Embryonic facial prominence (tissue), 1 donor: ENCODE measurements at regions not wholly inside any gene's neighbourhood (a gene's known extent, or its start where the extent isn't known, plus 50 kb on each side); places are given as distances from the start of the nearest gene placed in this dataset.
A peak's percentile ranks its signal among the peaks of the same experiment; 100 is the strongest.

Source experiments
- DNase-seq: peaks from one replicate; pipeline ENCODE4 v3.0.0-alpha.2; 2016; ENCODE audit errors: extremely low spot score

- no peak for DNase-seq
Measured at GRCh38 chr10:109203646-109204353, 719.5 kb downstream of the XPNPEP1 start.

GRCh38 chr10:109202111-109202510, 721.2 kb downstream of the XPNPEP1 start:
- no peak for DNase-seq

- DNase-seq, result no peak
Measured at GRCh38 chr10:109200646-109201045, 722.7 kb downstream of the XPNPEP1 start.

- DNase-seq, result no peak
Measured at GRCh38 chr10:109191823-109192222, 731.5 kb downstream of the XPNPEP1 start.

DNA sequence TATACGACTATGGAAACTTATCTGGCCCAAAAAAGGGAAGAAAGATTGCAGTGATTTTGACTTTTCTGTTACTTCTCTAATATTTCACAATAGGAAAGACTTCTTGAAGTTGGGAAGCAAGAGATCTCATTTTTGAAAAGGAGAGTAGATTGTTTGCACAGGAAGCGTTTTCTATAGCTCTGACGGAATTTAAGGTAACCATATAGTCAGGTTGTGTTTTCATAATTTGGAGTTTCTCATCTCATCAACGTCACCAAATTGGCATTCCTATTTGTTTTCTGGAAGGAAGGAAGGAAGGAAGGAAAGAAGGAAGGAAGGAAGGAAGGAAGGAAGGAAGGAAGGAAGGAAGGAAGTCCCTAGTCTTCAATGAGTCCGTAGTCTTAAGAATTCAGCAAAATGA, 732.0 kb downstream of the XPNPEP1 start:
- no peak for DNase-seq

DNA sequence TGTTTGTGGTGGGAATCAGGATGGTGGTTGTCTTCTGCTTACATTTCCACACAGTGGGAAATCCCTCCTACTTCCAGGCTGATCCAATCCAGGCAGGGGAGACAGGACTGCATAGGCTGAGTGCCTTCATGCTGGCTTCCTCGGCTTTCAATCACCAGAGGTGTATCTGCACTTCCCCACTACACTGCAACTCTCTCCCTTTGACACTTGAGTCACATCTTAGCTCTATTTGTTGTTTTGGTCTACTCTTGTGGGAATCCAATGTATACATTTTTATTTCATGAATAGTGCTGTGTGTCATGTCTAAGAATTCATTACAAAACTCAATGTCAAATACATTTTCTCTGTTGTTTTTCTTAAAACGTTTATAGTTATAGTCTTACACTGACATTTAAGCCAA, 735.6 kb downstream of the XPNPEP1 start:
- DNase-seq, result no peak

GRCh38 chr10:109183366-109183765, 739.9 kb downstream of the XPNPEP1 start:
- no peak for DNase-seq

- no peak for DNase-seq
Measured at GRCh38 chr10:109178591-109178990, 744.7 kb downstream of the XPNPEP1 start.

- no peak for DNase-seq
Measured at GRCh38 chr10:109174526-109174925, 748.8 kb downstream of the XPNPEP1 start.

- DNase-seq, result no peak
Measured at GRCh38 chr10:109173937-109174336, 749.4 kb downstream of the XPNPEP1 start.

GRCh38 chr10:109173121-109173520, 750.2 kb downstream of the XPNPEP1 start:
- peak; percentile 39 for DNase-seq

- no peak for DNase-seq
Measured at GRCh38 chr10:109166935-109167334, 756.4 kb downstream of the XPNPEP1 start.

- DNase-seq, result no peak
Measured at GRCh38 chr10:109159351-109159750, 764.0 kb downstream of the XPNPEP1 start.

GRCh38 chr10:109156396-109156795, 766.9 kb downstream of the XPNPEP1 start:
- DNase-seq, result no peak

DNA sequence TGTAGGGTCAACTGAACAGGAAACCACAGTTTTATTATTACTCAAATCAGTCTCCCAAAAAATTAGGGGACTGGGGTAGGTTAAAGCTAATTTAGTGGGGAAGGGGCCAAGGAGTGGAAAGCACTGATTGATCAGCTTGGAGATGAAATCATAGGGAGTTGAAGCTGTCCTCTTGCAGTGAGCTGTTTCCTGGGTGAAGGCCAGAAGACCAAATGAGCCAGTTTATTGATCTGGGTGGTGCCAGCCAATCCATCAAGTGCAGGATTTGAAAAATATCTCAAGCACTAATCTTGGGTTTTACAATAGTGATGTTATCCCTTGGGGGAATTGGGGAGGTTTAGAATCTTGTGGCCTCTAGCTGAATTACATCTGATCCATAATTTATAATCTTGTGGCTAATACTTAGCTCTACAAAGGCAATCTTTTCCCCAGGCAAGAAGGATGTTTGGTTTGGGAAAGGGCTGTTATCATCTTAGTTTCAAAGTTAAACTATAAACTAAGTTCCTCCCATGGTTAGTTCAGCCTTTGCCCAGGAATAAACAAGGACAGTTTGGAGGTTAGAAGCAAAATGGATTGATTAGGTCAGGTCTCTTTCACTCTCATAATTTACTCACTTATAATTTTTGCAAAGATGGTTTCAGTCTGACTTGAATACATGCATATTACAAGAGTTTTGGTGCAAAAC, 773.5 kb downstream of the XPNPEP1 start:
- no peak for DNase-seq

- DNase-seq, result no peak
Measured at GRCh38 chr10:109127363-109127762, 795.9 kb downstream of the XPNPEP1 start.

DNA sequence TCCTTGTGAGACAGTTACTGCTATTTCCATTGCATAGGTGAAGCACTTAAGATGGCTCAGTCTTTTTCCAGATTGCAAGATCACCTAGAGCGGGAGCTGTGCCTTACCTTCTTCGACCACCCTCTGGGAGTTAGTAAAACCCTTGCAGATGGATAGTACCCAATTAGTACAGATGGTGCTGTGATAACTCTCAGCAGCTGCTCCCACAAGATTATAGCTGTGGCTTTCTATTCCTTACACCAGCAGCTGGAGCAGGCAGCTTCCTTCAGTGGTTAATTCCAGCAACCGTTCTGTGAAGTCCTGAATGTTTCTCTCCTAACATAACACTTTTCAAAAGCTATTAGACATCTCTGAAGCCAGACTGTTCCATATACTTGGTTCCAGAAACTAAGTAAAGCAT, 796.8 kb downstream of the XPNPEP1 start:
- no peak for DNase-seq

DNA sequence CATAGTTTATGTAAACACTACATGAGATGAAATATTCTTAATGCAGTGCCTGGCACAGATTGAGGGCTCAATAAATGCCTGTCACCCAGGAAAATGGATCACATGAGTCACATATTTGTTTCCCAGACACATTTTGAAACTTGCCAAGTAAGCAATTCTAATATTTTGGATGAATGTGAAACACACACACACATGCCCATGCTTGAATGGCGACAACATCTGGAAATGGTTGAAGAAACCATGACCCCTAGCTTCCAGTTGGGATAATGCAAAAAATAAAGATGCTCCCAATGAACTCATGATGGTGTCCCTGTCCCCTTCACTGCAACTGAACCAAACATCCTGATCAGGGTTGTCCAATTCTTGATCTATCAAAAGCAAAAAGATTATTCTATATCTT, 797.3 kb downstream of the XPNPEP1 start:
- no peak for DNase-seq

GRCh38 chr10:109115179-109115578, 808.1 kb downstream of the XPNPEP1 start:
- no peak for DNase-seq

DNA sequence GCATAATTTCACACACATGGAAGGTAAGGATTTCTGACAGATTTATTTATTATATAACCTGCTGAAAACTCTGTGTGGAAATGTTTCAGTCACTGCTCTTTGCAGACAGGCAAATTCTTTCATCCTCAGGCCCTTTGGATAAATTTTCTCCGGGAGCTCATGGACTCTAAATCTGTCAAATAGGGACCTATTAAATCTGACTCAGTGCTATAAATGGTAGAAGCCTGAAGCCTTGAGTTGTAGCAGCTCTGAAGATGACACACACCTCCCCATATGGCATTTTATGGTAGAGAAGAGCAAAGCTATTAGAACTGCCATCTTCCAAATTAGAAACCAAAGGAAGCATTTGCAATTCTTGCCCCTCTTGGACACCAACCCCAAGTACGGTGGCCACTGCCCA, 808.7 kb downstream of the XPNPEP1 start:
- DNase-seq, result no peak

- DNase-seq, result no peak
Measured at GRCh38 chr10:109106604-109107003, 816.7 kb downstream of the XPNPEP1 start.

GRCh38 chr10:109105725-109106124, 817.6 kb downstream of the XPNPEP1 start:
- DNase-seq, result no peak

- no peak for DNase-seq
Measured at GRCh38 chr10:109104806-109105205, 818.5 kb downstream of the XPNPEP1 start.

- DNase-seq, result no peak
Measured at GRCh38 chr10:109103278-109103677, 820.0 kb downstream of the XPNPEP1 start.
